ENCODE measurements at regions not wholly inside any gene's neighbourhood (a gene's known extent, or its start where the extent isn't known, plus 50 kb on each side); places are given as distances from the start of the nearest gene placed in this dataset.

- H3K27ac Mint-ChIP-seq (ENCODE audit: unreplicated experiment), result no peak overlapping the region
- intact Hi-C loops (cut with micrococcal nuclease; ENCODE audit: unreplicated experiment), result no loop called here
- peaks cover 11% of the 10 kb centered on the region for H3K27me3 Mint-ChIP-seq (ENCODE audit: unreplicated experiment)
- DNase-seq, result no peak
- no peaks in the 10 kb centered on the region for H3K36me3 Mint-ChIP-seq (ENCODE audit: insufficient read depth, unreplicated experiment)
- TF ChIP-seq CTCF (IDR thresholded peaks at IDR 0.05; ENCODE audit: unreplicated experiment), result no peak
- CTCF ChIA-PET, result no interaction called here
- no peak overlapping the region for H3K4me3 Mint-ChIP-seq (ENCODE audit: low read depth, unreplicated experiment)
- H3K4me1 Mint-ChIP-seq (ENCODE audit: low read depth, unreplicated experiment), result no peaks in the 10 kb centered on the region
- no TSS peak for BruUV-seq (replicated peaks)
- H3K9me3 Mint-ChIP-seq (ENCODE audit: low read depth, unreplicated experiment), result no peaks in the 10 kb centered on the region
Measured at GRCh38 chr5:152622628-152623027, 217.5 kb upstream of the NMUR2 start.

GRCh38 chr5:152623951-152624350 is 218.9 kb upstream of the NMUR2 start:
- Mint-ChIP-seq H3K4me1 (ENCODE audit: low read depth, unreplicated experiment) (no peaks in the 10 kb centered on the region), H3K27me3 (ENCODE audit: unreplicated experiment) (peaks cover 25% of the 10 kb centered on the region), H3K27ac (ENCODE audit: unreplicated experiment) (no peak overlapping the region), H3K4me3 (ENCODE audit: low read depth, unreplicated experiment) (no peak overlapping the region), H3K36me3 (ENCODE audit: insufficient read depth, unreplicated experiment) (no peaks in the 10 kb centered on the region), H3K9me3 (ENCODE audit: low read depth, unreplicated experiment) (no peaks in the 10 kb centered on the region)
- CTCF ChIA-PET, result no interaction called here
- BruUV-seq (replicated peaks), result no TSS peak
- no peak for TF ChIP-seq CTCF (IDR thresholded peaks at IDR 0.05; ENCODE audit: unreplicated experiment)
- no peak for DNase-seq
- intact Hi-C loops (cut with micrococcal nuclease; ENCODE audit: unreplicated experiment), result no loop called here

- no peak for TF ChIP-seq CTCF (IDR thresholded peaks at IDR 0.05; ENCODE audit: unreplicated experiment)
- DNase-seq, result no peak
- Mint-ChIP-seq H3K27me3 (ENCODE audit: unreplicated experiment) (peaks cover 25% of the 10 kb centered on the region), H3K4me3 (ENCODE audit: low read depth, unreplicated experiment) (no peak overlapping the region), H3K4me1 (ENCODE audit: low read depth, unreplicated experiment) (no peaks in the 10 kb centered on the region), H3K27ac (ENCODE audit: unreplicated experiment) (no peak overlapping the region), H3K36me3 (ENCODE audit: insufficient read depth, unreplicated experiment) (no peaks in the 10 kb centered on the region), H3K9me3 (ENCODE audit: low read depth, unreplicated experiment) (no peaks in the 10 kb centered on the region)
- CTCF ChIA-PET, result no interaction called here
- intact Hi-C loops (cut with micrococcal nuclease; ENCODE audit: unreplicated experiment), result no loop called here
- BruUV-seq (replicated peaks), result no TSS peak
Measured at GRCh38 chr5:152625696-152626095, 220.6 kb upstream of the NMUR2 start.

GRCh38 chr5:152631221-152631620 is 226.1 kb upstream of the NMUR2 start:
- H3K36me3 Mint-ChIP-seq (ENCODE audit: insufficient read depth, unreplicated experiment), result no peaks in the 10 kb centered on the region
- H3K9me3 Mint-ChIP-seq (ENCODE audit: low read depth, unreplicated experiment), result no peaks in the 10 kb centered on the region
- H3K27me3 Mint-ChIP-seq (ENCODE audit: unreplicated experiment), result peaks cover 17% of the 10 kb centered on the region
- TF ChIP-seq CTCF (IDR thresholded peaks at IDR 0.05; ENCODE audit: unreplicated experiment), result no peak
- CTCF ChIA-PET, result no interaction called here
- intact Hi-C loops (cut with micrococcal nuclease; ENCODE audit: unreplicated experiment), result no loop called here
- no peaks in the 10 kb centered on the region for H3K4me1 Mint-ChIP-seq (ENCODE audit: low read depth, unreplicated experiment)
- no peak overlapping the region for H3K4me3 Mint-ChIP-seq (ENCODE audit: low read depth, unreplicated experiment)
- H3K27ac Mint-ChIP-seq (ENCODE audit: unreplicated experiment), result no peak overlapping the region
- no TSS peak for BruUV-seq (replicated peaks)
- DNase-seq, result no peak

GRCh38 chr5:152632360-152632759 is 227.3 kb upstream of the NMUR2 start:
- H3K4me1 Mint-ChIP-seq (ENCODE audit: low read depth, unreplicated experiment), result no peaks in the 10 kb centered on the region
- BruUV-seq (replicated peaks), result no TSS peak
- H3K27me3 Mint-ChIP-seq (ENCODE audit: unreplicated experiment), result peaks cover 16% of the 10 kb centered on the region
- no peak overlapping the region for H3K27ac Mint-ChIP-seq (ENCODE audit: unreplicated experiment)
- TF ChIP-seq CTCF (IDR thresholded peaks at IDR 0.05; ENCODE audit: unreplicated experiment), result no peak
- no peak overlapping the region for H3K4me3 Mint-ChIP-seq (ENCODE audit: low read depth, unreplicated experiment)
- CTCF ChIA-PET, result interaction anchor here (0.6 kb wide), 1 partner anchor 20 kb away, joined by 7 read pairs; no protein-coding TSS in a partner anchor
- DNase-seq, result no peak
- no peaks in the 10 kb centered on the region for H3K9me3 Mint-ChIP-seq (ENCODE audit: low read depth, unreplicated experiment)
- no peaks in the 10 kb centered on the region for H3K36me3 Mint-ChIP-seq (ENCODE audit: insufficient read depth, unreplicated experiment)
- intact Hi-C loops (cut with micrococcal nuclease; ENCODE audit: unreplicated experiment), result no loop called here

All from Calu3 (cell line).